ENCODE measurements at regions not wholly inside any gene's neighbourhood (a gene's known extent, or its start where the extent isn't known, plus 50 kb on each side); places are given as distances from the start of the nearest gene placed in this dataset.
A peak's percentile ranks its signal among the peaks of the same experiment; 100 is the strongest.

DNA sequence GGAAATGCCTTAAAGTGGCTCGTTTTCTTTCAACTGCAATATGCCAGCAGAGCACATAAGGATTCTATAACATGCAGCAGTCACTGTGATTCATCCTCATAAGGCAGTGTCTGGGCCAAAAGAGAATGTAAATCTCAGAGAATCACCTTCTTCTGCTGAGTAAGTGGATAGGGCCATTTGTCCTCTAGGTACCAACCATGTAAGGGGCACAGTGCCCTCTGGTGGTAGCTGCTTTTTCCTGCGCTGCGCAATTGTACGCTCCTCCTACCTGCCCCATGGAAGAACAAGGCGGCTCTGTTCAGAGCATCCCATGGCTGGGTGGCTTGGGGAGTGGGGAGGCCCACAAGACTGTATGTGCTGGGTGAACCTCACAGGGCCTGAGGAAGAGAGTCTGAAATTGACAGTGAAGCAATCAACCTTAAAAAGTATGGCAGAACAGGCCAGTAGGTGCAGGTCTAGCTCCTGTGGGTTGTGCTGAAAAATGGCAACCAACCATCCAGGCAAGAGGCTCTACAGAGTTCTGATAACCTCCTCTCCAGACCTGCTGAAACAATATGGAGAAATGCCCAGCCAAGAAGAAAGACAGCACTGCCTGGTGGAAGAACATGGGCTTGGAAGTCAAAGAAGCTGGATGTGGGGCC is 78.6 kb upstream of the C10orf90 start:
- Histone ChIP-seq H3K4me2 (ENCODE audit: low read length) (no peak overlapping the region), H3K36me3 (ENCODE audit: control insufficient read depth, low read length) (no peaks in the 10 kb centered on the region), H4K20me1 (ENCODE audit: control insufficient read depth, insufficient read depth, low read depth, low read length) (no peaks in the 10 kb centered on the region), H3K4me1 (ENCODE audit: control insufficient read depth, low read length) (no peaks in the 10 kb centered on the region), H3K9me2 (replicated peaks; ENCODE audit: control insufficient read depth, low read length) (no peaks in the 10 kb centered on the region), H3K4me3 (ENCODE audit: low read length) (no peak overlapping the region), H3K27ac (ENCODE audit: low read depth, low read length) (no peak overlapping the region), H3K9me3 (ENCODE audit: control insufficient read depth, insufficient read depth, low read length) (peaks cover 4% of the 10 kb centered on the region; the same call in 1 of the 2 replicates), H3K27me3 (ENCODE audit: control insufficient read depth, low read length) (no peaks in the 10 kb centered on the region), H3F3A (ENCODE audit: control insufficient read depth, insufficient read depth) (no peaks in the 10 kb centered on the region), H3K79me2 (ENCODE audit: control insufficient read depth, low read length) (no peaks in the 10 kb centered on the region)
- no peak for TF ChIP-seq EZH2phosphoT487 (IDR thresholded peaks at IDR 0.05; ENCODE audit: borderline replicate concordance, low read length)
- peak; percentile 85 for TF ChIP-seq CTCF (IDR thresholded peaks at IDR 0.05; ENCODE audit: low read depth, low read length, poor library complexity, severe bottlenecking)

- Histone ChIP-seq H3K79me2 (ENCODE audit: control insufficient read depth, low read length) (no peaks in the 10 kb centered on the region), H3K9me3 (ENCODE audit: control insufficient read depth, insufficient read depth, low read length) (no peaks in the 10 kb centered on the region), H3K4me2 (ENCODE audit: low read length) (no peak overlapping the region), H3K9me2 (replicated peaks; ENCODE audit: control insufficient read depth, low read length) (no peaks in the 10 kb centered on the region), H3K27ac (ENCODE audit: low read depth, low read length) (no peak overlapping the region), H3K36me3 (ENCODE audit: control insufficient read depth, low read length) (no peaks in the 10 kb centered on the region), H3K27me3 (ENCODE audit: control insufficient read depth, low read length) (no peaks in the 10 kb centered on the region), H3K4me3 (ENCODE audit: low read length) (no peak overlapping the region), H4K20me1 (ENCODE audit: control insufficient read depth, insufficient read depth, low read depth, low read length) (no peaks in the 10 kb centered on the region), H3F3A (ENCODE audit: control insufficient read depth, insufficient read depth) (no peaks in the 10 kb centered on the region), H3K4me1 (ENCODE audit: control insufficient read depth, low read length) (no peaks in the 10 kb centered on the region)
- TF ChIP-seq EZH2phosphoT487 (IDR thresholded peaks at IDR 0.05; ENCODE audit: borderline replicate concordance, low read length) (no peak), CTCF (IDR thresholded peaks at IDR 0.05; ENCODE audit: low read depth, low read length, poor library complexity, severe bottlenecking) (no peak)
Measured at GRCh38 chr10:126754966-126755365, 84.5 kb upstream of the C10orf90 start.

DNA sequence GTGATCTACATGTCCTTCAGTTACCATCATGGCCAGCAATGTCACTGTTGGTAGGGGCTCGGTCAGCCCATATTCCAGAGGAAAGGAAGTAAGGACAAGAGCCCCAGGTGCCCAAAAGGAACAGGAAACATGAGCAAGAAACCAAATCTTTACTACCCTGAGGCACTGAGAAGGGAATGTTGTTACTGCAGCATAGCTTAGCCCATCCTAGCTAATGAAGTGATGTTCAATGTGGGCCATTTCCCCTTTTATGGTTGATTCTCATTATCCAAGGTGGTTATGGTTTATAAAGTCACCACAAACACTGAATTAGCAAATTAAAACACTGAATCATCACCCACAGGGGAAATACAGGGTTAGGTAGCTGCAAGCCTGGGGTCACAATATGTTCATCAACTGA is 88.4 kb upstream of the C10orf90 start:
- TF ChIP-seq EZH2phosphoT487 (IDR thresholded peaks at IDR 0.05; ENCODE audit: borderline replicate concordance, low read length) (no peak), CTCF (IDR thresholded peaks at IDR 0.05; ENCODE audit: low read depth, low read length, poor library complexity, severe bottlenecking) (no peak)
- H3K27ac ChIP-seq (ENCODE audit: low read depth, low read length) = no peak overlapping the region

More for the DNA sequence above, 88.4 kb upstream of the C10orf90 start:
- H3K27me3 ChIP-seq (ENCODE audit: control insufficient read depth, low read length) = no peaks in the 10 kb centered on the region
- H3K9me2 ChIP-seq (replicated peaks; ENCODE audit: control insufficient read depth, low read length) = no peaks in the 10 kb centered on the region
- no peaks in the 10 kb centered on the region for H3K79me2 ChIP-seq (ENCODE audit: control insufficient read depth, low read length)
- no peaks in the 10 kb centered on the region for H4K20me1 ChIP-seq (ENCODE audit: control insufficient read depth, insufficient read depth, low read depth, low read length)
- no peak overlapping the region for H3K4me2 ChIP-seq (ENCODE audit: low read length)
- no peaks in the 10 kb centered on the region for H3K9me3 ChIP-seq (ENCODE audit: control insufficient read depth, insufficient read depth, low read length)
- H3K4me1 ChIP-seq (ENCODE audit: control insufficient read depth, low read length) = no peaks in the 10 kb centered on the region
- H3K36me3 ChIP-seq (ENCODE audit: control insufficient read depth, low read length) = no peaks in the 10 kb centered on the region
- no peaks in the 10 kb centered on the region for H3F3A ChIP-seq (ENCODE audit: control insufficient read depth, insufficient read depth)
- no peak overlapping the region for H3K4me3 ChIP-seq (ENCODE audit: low read length)

All from DOHH2 (cell line).